K562 (cell line): ENCODE measurements at regions not wholly inside any gene's neighbourhood (a gene's known extent, or its start where the extent isn't known, plus 50 kb on each side); places are given as distances from the start of the nearest gene placed in this dataset.

Experiments used
- E2F1 ChIP-seq: sonication (generic); formaldehyde crosslinking; IDR thresholded peaks from 2 replicates; pipeline ENCODE4 v1.8.1; 2023; ENCODE audit warnings: mild to moderate bottlenecking, missing genetic modification reagents, moderate library complexity
- EWSR1 ChIP-seq: fragments of 450-650 bp; IDR thresholded peaks from 2 replicates; pipeline ENCODE4 v1.6.1; 2018; ENCODE audit warnings: borderline replicate concordance, mild to moderate bottlenecking, low read depth, moderate library complexity; ENCODE audit not compliant: partially characterized antibody
- KHSRP ChIP-seq: fragments of 450-650 bp; IDR thresholded peaks from 2 replicates; pipeline ENCODE4 v1.6.1; 2017
- MEIS2 ChIP-seq: fragments of 450-650 bp; IDR thresholded peaks from 2 replicates; pipeline ENCODE4 v1.6.1; 2014; ENCODE audit warnings: mild to moderate bottlenecking; ENCODE audit not compliant: partially characterized antibody
- MGA ChIP-seq: fragments of 450-650 bp; IDR thresholded peaks from 2 replicates; pipeline ENCODE4 v1.6.1; 2016; ENCODE audit warnings: mild to moderate bottlenecking, moderate library complexity
- PCBP1 ChIP-seq: fragments of 200-400 bp; formaldehyde crosslinking; IDR thresholded peaks from 2 replicates; pipeline ENCODE4 v1.6.1; 2018; ENCODE audit warnings: mild to moderate bottlenecking, low read depth, low read length; ENCODE audit not compliant: poor library complexity, severe bottlenecking
- POLR2G ChIP-seq: fragments of 200-400 bp; formaldehyde crosslinking; IDR thresholded peaks from 2 replicates; pipeline ENCODE4 v1.6.1; 2017; ENCODE audit warnings: low read depth, mild to moderate bottlenecking, antibody characterized with exemption, low read length, moderate library complexity
- RBFOX2 ChIP-seq: fragments of 200-400 bp; formaldehyde crosslinking; IDR thresholded peaks from 2 replicates; pipeline ENCODE4 v1.6.1; 2017; ENCODE audit warnings: low read depth, mild to moderate bottlenecking, low read length, moderate library complexity
- TCF7L2 ChIP-seq: fragments of 150-350 bp; IDR thresholded peaks from 2 replicates; pipeline ENCODE4 v1.6.1; 2016; ENCODE audit warnings: low read depth, mild to moderate bottlenecking, low read length, moderate library complexity
- ZBED1 ChIP-seq: IDR thresholded peaks from 2 replicates; pipeline ENCODE4 v1.6.1; 2014
- ZFP1 ChIP-seq: fragments of 450-650 bp; formaldehyde crosslinking; IDR thresholded peaks from 2 replicates; pipeline ENCODE4 v1.4.0; 2020; ENCODE audit warnings: mild to moderate bottlenecking, mixed read lengths
- ZNF592 ChIP-seq: fragments of 450-650 bp; IDR thresholded peaks from 2 replicates; pipeline ENCODE4 v1.6.1; 2017; ENCODE audit warnings: antibody characterized with exemption, mild to moderate bottlenecking
- ZNF830 ChIP-seq: fragments of 250-450 bp; sonication (Bioruptor Pico); IDR thresholded peaks from 2 replicates; pipeline ENCODE4 v1.5.0; 2021; ENCODE audit warnings: mild to moderate bottlenecking

GRCh38 chr14:103250874-103251273 lies 83.2 kb upstream of the EIF5 start (continued):
- TF ChIP-seq ZNF592 = peak; percentile 23; the same call in 1 of the 2 replicates
- TF ChIP-seq RBFOX2 = no peak
- no peak for TF ChIP-seq KHSRP
- TF ChIP-seq EWSR1 = no peak
- TF ChIP-seq ZBED1 = no peak
- TF ChIP-seq POLR2G = no peak
- TF ChIP-seq MGA = no peak
- TF ChIP-seq ZFP1 = no peak
- peak; percentile 70 for TF ChIP-seq MEIS2
- no peak for TF ChIP-seq E2F1 (CRISPR knock-in tag)
- TF ChIP-seq TCF7L2 = no peak
- TF ChIP-seq PCBP1 = no peak
- TF ChIP-seq ZNF830 (CRISPR knock-in tag) = no peak
